HG03575 (cell line): ENCODE measurements at regions not wholly inside any gene's neighbourhood (a gene's known extent, or its start where the extent isn't known, plus 50 kb on each side); places are given as distances from the start of the nearest gene placed in this dataset.
A peak's percentile ranks its signal among the peaks of the same experiment; 100 is the strongest.
"Not testable (repeated sequence)": the region's sequence is repeated elsewhere in the genome, so short reads cannot be mapped to it uniquely, and the experiment has no call there.

ENCODE experiments used
- ATAC-seq: cut with Tn5 transposase; IDR thresholded peaks from one replicate; pipeline ENCODE4 v1.9.1; 2021; ENCODE audit not compliant: unreplicated experiment, insufficient number of reproducible peaks, low FRiP score; ENCODE audit errors: extremely low read depth

DNA sequence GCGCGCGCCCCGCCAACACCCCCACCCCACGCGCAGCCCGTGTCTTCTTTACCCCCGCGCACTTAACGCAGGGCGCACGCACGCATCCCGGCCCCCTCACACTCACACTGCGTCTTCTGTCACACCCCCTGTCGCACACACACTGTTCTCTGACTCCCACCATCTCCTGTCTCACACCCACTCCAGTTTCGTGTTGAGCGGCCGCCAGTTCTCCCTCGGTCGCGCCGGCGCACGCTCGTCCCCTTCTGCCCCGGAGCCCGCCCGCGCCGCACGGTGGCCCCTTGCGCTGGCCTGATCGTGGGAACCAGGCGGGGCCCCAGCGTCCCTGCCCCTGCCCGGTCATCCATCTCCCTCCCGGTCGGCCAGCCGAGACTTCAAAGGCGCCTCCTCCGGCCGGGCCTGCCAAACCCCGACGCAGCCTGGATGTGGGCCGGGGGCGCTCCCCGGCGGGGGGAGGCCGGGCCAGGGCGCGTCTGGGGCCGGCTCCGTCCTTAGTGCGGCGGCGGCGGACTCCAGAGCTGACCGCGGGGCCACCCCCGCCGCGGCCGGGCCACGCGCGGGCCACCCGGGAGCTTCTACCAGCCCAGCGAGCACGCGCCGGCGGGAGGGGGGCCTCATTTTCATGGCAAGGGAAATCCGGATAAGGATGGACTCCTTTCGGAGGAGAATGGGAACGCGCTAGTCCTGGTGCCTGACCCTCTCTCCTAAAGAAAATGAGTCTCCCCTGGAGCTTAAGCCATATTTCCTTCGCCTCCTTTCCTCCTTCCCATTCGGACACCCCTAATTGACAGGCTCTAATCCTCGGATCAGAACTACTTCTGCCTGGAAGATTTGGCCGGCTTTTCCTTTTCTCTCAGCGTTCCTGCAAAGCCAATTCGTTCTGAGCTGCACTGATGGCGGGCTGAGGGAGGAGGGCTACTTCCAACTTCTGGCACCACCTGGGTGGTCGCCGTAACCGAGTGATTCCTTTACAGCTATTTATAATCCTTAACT is 82.0 kb upstream of the HMGA2 start:
- ATAC-seq, result no peak

GRCh38 chr12:65744236-65744840 is 79.9 kb upstream of the HMGA2 start:
- not testable (repeated sequence) for ATAC-seq

DNA sequence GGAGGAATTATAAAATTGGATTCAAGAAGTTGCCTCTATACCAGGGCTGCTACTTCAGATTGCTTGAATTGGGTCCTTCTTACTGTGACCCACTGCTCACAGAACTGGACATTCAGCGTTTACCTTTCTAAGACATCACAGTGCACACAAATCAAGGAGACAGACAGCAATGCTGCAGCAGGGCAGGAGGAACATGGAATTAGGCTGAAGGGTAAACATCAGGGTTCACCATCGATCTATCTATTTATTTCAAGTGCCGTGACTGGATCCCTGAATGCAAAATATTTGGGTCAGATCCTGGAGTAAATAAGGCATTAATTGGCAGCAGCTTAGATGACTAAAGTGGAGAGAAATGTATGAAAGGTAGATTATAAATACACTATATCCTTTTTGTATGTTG is 76.9 kb upstream of the HMGA2 start:
- ATAC-seq, result no peak

- ATAC-seq, result no peak
Measured at GRCh38 chr12:65748332-65748731, 76.0 kb upstream of the HMGA2 start.

DNA sequence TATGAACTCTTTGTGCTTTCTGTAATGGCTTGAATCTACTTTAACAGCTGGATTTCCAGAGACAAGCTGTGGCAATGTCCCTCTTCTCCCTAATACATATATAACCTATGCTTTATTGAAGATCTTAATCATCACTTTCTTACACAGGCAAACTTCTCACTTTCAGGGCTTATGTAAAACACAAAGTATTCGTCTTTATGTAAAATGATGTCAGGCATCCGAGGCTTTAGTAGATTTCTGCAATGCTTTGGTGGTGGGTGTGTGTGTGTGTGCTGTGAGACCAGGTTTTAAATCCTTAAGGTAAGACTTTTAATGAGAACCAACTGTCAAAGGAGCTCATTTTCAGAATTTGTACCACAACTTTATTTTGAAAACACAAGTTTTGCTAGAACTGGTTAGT is 70.0 kb upstream of the HMGA2 start:
- no peak for ATAC-seq

- no peak for ATAC-seq
Measured at GRCh38 chr12:65754744-65755595, 69.3 kb upstream of the HMGA2 start.

- no peak for ATAC-seq
Measured at GRCh38 chr12:65755596-65755978, 68.7 kb upstream of the HMGA2 start.

- no peak for ATAC-seq
Measured at GRCh38 chr12:65756267-65756666, 68.0 kb upstream of the HMGA2 start.

- ATAC-seq, result peak; percentile 83
Measured at GRCh38 chr12:65756956-65757511, 67.2 kb upstream of the HMGA2 start.

DNA sequence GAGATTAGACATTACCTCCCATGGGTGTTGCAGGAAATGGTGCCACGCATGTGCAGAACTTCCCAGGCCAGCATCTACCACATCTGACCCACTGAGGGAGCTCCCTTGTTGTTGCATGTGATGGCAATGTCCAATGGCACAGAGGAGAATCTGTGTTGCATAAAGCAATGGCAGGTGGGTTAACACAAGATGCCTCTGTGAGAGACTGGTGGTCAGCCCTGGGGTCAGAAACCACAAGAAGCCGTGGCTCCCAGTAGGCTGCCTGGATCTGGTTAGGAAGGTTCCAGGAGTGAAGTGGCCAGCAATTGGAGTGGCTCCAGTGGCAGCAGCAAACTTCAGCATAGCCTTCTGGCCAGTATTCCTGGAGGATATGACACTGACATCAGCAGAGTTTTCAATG is 65.9 kb upstream of the HMGA2 start:
- ATAC-seq, result no peak

GRCh38 chr12:65759735-65760134 is 64.5 kb upstream of the HMGA2 start:
- no peak for ATAC-seq

GRCh38 chr12:65761301-65761700 is 63.0 kb upstream of the HMGA2 start:
- no peak for ATAC-seq

DNA sequence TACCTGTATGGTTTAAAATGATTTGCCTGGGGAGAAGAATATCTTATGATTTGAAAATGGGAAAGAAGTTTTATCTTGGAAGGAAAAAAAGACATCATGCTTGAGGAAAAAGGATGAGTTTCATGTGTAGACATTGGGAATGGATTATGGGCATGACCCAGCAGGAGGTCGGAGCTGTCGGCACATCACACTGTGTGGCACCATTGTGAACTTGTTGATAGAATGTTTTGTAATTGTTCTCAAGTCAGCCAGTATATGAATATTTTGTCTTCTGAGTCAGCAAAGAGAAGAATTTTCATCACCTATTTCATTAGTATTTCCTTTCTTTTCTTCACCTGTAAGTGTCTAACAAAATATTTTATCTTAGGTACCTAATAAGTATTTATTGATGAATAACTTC is 60.0 kb upstream of the HMGA2 start:
- no peak for ATAC-seq

DNA sequence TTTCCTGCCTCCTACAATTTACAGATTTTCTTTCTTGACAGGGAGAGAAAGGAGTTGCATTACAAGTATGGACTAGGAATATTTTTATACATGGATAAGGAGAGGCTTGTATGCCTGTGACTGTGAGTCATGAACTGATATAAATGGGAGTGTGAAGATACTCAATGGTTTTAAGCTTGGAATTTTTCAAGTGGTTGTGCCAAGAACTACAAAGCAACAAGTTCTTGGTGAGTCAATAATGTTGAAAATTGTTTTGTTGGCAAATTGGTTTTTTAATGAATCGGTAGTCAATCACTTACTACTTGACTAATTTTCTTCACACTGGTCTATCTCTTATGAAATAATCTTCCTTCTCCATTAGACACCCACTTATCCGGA is 58.9 kb upstream of the HMGA2 start:
- ATAC-seq, result no peak

GRCh38 chr12:65769880-65770279 is 54.4 kb upstream of the HMGA2 start:
- no peak for ATAC-seq
